Stromal cell of bone marrow (primary cell): ENCODE measurements at regions not wholly inside any gene's neighbourhood (a gene's known extent, or its start where the extent isn't known, plus 50 kb on each side); places are given as distances from the start of the nearest gene placed in this dataset.

Experiments used
- DNase-seq: peaks from one replicate; pipeline ENCODE4 v3.0.0-alpha.2; 2012; ENCODE audit warnings: low read depth

DNA sequence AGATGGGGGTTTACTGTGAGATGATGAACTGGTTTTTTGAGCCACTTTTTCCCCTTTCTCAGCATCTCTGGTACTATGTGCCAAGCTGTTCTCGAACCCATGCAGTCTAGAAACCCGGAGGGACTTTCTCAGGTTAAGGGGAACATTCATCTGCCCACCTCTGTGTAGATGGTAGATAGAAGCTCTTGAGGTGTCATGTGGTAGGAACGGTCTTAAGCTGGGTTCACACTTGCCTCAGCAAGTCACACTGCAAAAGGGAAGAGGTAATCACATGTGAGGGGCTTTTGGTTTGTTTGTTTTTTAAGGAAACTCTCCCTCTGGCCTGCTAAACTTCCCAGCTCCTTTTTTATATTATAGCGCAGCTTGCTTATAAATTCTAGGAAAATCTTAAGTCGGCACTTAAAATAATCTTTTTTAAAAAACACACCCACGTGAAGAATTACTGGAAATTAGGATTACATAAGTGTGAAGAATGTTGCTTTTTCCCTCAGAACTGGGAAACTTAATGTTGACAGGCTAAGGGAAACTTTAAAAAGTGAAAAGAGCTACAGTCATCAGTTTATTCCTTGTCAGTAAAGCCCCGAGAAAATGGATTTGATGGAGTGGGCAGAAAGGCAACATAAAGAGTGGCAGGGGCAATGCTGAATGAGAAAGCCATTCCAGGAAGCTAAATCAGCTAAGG is 430.3 kb downstream of the ARHGEF28 start:
- no peak for DNase-seq

DNA sequence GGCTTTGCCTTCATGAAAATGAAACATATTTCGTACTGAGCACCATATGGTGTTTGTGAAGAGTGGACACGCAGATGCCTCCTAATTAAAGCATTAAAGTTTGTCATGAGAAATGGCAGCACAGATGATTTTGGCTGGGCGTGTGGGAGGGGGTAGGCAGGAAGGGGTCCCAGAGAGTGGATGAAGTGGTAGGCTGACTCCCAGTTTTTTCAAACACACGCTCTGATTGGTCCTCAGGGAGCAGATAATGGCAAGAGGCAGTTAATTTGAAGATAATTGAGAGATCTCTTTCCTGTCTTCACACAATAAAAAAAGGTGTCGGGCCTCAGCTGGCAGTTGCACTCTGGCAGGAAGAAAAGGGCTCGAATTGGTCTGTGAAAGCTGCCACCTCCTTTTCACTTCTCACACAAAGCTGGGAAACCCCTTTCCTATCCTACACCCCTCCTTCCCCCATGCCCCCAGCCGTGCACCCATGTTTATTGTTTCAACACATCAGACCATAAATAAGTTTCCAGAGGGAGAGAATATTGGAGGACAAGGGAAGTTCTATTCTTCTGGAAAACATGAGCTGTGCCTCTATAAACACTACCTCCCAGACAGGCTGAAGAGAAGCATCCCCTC is 429.6 kb downstream of the ARHGEF28 start:
- DNase-seq, result no peak

- no peak for DNase-seq
Measured at GRCh38 chr5:74054641-74055421, 428.8 kb downstream of the ARHGEF28 start.

DNA sequence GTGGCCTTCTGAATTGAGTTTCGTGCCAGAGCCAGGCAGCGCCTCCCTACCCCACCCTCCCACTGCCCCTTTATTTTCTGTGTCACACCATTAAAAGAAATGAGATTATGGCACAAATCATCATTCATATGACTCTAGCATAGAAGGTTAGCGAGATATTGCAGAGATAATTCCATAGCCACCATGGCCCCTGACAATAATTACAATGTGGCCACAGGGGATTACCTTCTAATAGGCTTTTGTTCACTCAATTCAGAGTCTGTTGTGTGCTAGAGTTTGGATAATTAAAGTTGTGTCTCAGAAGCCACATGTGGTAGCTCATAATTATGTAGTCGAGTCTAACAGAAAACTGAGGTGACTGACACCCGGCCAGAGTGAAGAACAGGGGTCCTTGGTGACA is 428.1 kb downstream of the ARHGEF28 start:
- no peak for DNase-seq

DNA sequence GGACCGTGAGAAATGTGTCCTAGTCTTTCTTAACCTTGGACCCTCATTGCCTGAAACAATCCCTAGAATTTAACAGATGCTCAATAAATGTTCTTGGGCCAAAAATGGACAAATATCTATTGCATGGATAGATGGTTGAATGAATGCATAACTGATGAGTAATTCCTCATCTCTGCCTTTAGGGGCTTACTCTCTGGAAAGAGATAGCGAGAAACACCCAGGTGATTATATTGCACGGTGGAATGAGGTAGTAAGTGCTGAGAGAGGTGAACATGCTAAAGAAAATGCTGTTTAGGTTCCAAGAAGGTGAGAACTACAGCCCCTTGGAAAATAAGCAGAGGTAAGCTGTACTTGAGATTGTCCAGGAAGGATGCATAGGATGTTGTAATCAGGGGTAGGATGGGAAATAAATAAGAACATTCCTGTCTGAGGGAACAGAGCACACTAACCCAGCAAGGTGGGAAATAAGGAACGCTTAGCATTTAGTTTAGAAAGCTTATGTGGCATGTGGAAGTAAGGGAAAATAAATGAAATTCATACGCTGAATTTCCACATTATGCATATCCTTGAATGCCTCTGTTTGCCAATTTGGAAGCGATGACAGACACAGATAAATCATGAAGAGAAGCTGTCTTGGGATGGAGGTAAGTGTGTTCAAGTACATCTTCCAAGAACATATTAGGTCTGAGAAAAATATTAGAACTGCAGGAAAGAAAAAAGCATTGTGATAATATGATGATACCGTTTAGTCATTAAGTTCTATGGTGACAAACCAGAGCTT is 426.6 kb downstream of the ARHGEF28 start:
- DNase-seq, result no peak

GRCh38 chr5:74051076-74051475 is 425.1 kb downstream of the ARHGEF28 start:
- no peak for DNase-seq

DNA sequence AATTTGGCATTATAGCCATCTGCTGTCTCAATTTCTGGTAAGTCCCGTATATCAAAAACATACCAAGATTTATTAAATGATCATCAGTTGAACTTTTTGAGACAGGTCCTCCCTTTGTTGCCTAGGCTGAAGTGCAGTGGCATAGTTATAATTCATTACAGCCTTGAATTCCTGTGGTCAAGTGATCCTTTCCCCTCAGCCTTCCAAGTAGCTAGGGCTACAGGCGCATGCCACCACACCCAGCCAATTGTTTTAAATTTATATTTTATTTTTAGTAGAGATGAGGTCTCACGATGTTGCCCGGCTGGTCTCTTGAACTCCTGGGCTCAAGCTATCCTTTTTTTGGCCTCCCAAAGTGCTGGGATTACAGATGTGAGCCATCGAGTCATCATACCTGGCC is 418.9 kb downstream of the ARHGEF28 start:
- DNase-seq, result no peak

- peak; percentile 68 for DNase-seq
Measured at GRCh38 chr5:74042959-74043358, 417.0 kb downstream of the ARHGEF28 start.

DNA sequence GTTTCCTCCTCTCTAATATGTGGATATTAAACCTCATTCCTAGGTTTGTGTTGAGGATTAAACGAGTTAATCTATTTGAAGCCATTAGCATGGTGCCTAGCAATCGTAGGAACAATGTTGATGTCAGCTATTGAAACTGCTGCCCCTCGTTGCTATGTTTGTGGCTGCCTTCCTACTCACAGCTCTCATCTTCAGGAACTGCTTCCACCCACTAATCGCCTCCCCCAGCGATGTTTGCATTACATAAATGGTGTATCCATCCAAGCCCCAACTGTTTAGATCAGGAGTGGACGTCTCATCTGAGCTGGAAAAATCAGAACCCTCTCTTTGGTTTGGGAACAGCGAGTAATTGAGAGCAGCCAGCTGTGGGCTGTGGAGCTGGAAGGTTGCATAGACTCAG is 416.6 kb downstream of the ARHGEF28 start:
- DNase-seq, result no peak

DNA sequence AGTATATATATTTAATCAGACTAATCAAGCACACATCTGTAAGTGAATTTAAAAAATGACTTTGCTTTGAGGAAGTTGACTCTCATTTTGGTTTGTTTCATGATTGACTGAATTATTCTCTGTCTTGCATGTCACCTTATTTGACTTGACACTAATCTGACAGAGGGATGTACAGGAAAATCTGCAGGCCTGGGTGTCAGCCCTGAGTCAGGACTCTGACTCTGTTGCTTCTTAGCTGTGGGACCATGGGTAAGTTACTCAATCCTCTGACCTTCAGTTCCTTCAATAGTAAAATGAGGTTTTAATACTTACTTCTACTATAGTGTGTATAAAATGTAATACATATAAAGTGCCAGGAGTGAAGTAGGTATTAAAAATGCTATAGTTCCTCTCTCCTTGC is 415.9 kb downstream of the ARHGEF28 start:
- DNase-seq, result no peak

- no peak for DNase-seq
Measured at GRCh38 chr5:74040811-74041491, 415.0 kb downstream of the ARHGEF28 start.

- DNase-seq, result no peak
Measured at GRCh38 chr5:74040065-74040551, 414.1 kb downstream of the ARHGEF28 start.

- no peak for DNase-seq
Measured at GRCh38 chr5:74037321-74037720, 411.3 kb downstream of the ARHGEF28 start.

DNA sequence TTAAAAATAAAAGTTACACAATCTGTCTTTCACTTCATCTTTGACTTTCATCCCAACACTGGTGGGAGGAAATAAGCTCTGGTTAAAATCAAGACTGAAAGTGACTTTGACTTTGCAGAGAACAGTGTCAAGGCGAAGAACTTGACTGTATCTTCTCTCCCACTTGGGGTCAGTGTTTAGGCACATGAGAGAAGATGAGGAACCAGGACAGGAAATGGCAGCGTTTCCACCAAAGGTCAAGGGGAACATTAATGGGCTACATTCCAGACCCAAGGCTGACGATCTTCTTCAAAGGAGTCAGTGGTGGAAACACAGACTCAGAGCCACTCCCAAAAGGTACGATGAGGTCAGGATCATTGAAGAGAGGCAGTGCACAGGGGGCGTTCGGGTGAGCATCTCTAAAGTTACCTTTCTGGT is 409.5 kb downstream of the ARHGEF28 start:
- DNase-seq, result peak; percentile 50

- no peak for DNase-seq
Measured at GRCh38 chr5:74034733-74035132, 408.7 kb downstream of the ARHGEF28 start.

DNA sequence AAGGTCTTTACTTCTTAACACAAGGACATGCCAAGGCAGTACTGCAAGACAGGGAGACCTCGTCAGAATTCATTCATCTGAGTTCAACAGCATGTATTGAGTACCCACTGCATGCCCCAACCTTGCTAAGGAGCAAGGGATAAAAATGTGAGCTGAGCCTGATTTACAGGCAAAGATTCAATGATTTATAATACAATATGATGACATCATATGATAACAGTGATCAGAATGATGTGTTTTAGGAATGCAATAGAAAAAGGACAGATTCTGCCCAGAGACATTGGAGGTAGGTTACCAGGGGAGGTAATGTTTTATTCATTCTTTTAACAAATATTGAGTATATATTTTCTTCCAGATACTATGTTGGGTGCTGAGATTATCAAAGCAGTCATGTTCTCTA is 406.6 kb downstream of the ARHGEF28 start:
- DNase-seq, result no peak

DNA sequence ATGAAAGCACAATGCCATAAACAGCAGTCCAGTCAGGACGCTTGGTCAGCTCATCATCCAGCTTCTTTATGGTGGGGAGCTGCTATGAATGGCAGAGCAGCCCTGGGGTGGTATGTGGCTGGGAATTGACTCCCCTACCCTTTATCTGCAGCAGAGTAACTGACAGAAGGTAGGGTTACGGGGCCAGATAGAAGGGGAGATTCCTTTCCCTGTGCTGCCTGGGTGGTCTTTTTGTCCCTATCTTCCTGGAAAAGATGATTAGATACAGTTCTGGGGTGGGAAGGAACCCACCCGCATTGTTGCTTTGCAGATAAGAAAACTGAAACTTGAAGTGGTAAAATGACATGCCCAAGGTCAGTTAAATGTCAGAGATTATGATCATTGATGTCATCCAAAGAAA is 405.5 kb downstream of the ARHGEF28 start:
- DNase-seq, result no peak

DNA sequence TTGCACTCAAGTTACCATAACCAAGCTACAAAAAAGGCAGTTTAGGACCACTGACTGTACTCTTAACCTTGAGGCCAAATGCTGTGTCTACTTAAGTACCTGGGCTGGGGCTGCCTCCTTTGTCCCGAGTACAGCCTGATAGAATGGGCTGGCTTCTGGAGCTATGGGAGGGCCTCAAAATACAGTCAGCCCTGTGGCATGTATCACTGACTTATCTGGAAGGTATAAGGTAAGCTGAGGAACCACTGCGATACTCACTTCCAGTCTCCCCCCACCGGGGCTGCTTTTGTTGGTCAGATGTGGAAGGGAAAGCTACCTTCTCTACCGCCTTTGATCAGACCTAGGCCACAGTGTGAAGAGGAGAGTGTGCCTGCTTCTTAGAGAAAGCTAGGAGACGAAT is 404.8 kb downstream of the ARHGEF28 start:
- DNase-seq, result no peak

DNA sequence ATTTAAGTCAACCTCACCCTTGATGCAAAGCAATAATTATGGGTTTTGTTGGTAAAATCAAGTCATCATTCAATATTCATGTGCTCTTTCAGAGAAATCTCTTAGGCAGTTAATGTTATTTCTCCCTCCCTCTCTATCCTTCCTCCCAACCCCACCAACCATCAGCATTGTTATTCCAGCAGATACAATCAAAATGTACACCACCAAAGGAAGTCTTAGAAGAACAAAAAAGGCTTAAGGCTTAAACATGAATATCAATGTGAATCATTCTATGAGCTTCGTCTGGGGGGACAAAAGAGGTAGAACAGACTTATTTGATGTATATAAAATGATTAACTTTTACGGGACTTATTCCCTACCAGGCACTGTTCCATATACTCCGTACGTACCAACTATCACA is 404.4 kb downstream of the ARHGEF28 start:
- DNase-seq, result no peak

- DNase-seq, result no peak
Measured at GRCh38 chr5:74028976-74029375, 403.0 kb downstream of the ARHGEF28 start.

DNA sequence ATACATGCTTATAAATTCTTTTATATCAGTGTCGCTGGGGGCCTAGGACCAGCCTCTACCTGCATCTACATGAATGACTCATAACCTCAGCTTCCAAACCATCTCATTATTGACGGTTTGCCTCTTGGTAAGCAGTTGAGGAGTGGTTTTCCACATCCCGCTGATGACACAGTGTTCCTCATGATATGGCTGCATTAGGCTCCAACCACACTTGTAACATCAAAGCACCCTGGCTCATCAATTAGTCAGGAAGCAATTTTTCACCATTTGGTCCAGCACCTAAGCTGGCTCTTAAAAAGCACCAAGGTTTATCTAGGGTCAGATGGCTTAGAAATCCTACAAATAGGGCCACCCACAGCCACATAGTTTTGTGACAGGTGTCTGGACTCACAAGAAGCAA is 402.4 kb downstream of the ARHGEF28 start:
- DNase-seq, result no peak
